NB4 (cell line): ENCODE measurements at regions not wholly inside any gene's neighbourhood (a gene's known extent, or its start where the extent isn't known, plus 50 kb on each side); places are given as distances from the start of the nearest gene placed in this dataset.

ENCODE experiments used
- DNase-seq: peaks from one replicate; pipeline ENCODE4 v3.0.0; 2010; ENCODE audit warnings: low read depth
- H3K4me3 ChIP-seq: one replicate; pipeline ENCODE4 v1.5.1; 2011; ENCODE audit warnings: mild to moderate bottlenecking, low read depth, low read length, moderate library complexity
- MAX ChIP-seq: IDR thresholded peaks from 2 replicates; pipeline ENCODE4 v1.6.1; 2011; ENCODE audit warnings: low read depth, low read length
- MYC ChIP-seq: IDR thresholded peaks from 2 replicates; pipeline ENCODE4 v1.6.1; 2011; ENCODE audit warnings: low read depth, low read length
- POLR2A ChIP-seq: IDR thresholded peaks from 2 replicates; pipeline ENCODE4 v1.6.1; 2011; ENCODE audit warnings: mild to moderate bottlenecking; ENCODE audit not compliant: insufficient read length; ENCODE audit errors: extremely low read depth
- TF ChIP-seq, protein P1 (sequence below): IDR thresholded peaks from one replicate; pipeline ENCODE4 v1.5.1; 2012; ENCODE audit warnings: low read depth, low read length

GRCh38 chr3:109597444-109597843, 260.1 kb upstream of the DPPA4 start:
- TF ChIP-seq MAX (no peak), MYC (no peak), POLR2A (no peak)
- TF ChIP-seq, protein P1, sequence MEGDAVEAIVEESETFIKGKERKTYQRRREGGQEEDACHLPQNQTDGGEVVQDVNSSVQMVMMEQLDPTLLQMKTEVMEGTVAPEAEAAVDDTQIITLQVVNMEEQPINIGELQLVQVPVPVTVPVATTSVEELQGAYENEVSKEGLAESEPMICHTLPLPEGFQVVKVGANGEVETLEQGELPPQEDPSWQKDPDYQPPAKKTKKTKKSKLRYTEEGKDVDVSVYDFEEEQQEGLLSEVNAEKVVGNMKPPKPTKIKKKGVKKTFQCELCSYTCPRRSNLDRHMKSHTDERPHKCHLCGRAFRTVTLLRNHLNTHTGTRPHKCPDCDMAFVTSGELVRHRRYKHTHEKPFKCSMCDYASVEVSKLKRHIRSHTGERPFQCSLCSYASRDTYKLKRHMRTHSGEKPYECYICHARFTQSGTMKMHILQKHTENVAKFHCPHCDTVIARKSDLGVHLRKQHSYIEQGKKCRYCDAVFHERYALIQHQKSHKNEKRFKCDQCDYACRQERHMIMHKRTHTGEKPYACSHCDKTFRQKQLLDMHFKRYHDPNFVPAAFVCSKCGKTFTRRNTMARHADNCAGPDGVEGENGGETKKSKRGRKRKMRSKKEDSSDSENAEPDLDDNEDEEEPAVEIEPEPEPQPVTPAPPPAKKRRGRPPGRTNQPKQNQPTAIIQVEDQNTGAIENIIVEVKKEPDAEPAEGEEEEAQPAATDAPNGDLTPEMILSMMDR, result no peak
- no peak overlapping the region for H3K4me3 ChIP-seq
- no peak for DNase-seq

DNA sequence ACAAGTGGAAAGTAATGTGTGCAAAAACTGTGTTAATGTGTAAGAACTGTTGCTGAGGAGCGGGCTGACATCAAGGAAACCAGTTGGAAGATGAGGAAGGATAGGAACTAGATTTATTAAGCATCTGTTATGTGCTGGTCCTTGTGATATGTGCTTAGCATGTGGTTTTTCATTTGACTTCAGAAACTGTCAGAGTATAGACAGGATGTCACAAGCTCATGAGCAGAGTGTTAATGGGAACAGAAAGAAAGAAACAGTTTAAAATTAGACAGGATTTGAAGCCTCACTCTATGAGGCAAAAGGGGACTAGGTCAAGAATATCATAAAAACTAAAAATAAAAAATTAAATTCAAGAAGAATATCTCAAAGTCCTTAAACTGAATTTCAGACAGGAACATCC, 270.6 kb upstream of the DPPA4 start:
- DNase-seq, result no peak
- TF ChIP-seq POLR2A (no peak), MYC (no peak), MAX (no peak)
- TF ChIP-seq, protein P1, result no peak
- no peak overlapping the region for H3K4me3 ChIP-seq

DNA sequence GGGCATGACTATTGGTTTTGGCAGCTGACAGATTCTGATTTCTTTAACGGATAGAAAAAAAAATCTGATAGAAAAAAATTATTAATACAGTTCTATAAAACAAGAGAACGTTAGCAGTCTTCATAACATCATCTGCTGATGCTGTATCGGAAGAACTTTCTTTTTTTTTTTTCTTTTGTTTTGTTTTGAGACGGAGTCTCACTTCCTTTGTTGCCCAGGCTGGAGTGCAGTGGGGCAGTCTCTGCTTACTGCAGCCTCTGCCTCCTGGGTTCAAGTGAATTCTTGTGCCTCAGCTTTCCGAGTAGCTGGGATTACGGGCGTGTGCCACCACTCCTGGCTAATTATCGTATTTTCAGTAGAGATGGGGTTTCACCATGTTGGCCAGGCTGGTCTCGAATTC, 271.2 kb upstream of the DPPA4 start:
- TF ChIP-seq, protein P1, result no peak
- TF ChIP-seq MYC, result no peak
- no peak for TF ChIP-seq POLR2A
- DNase-seq, result no peak
- H3K4me3 ChIP-seq, result no peak overlapping the region

DNA sequence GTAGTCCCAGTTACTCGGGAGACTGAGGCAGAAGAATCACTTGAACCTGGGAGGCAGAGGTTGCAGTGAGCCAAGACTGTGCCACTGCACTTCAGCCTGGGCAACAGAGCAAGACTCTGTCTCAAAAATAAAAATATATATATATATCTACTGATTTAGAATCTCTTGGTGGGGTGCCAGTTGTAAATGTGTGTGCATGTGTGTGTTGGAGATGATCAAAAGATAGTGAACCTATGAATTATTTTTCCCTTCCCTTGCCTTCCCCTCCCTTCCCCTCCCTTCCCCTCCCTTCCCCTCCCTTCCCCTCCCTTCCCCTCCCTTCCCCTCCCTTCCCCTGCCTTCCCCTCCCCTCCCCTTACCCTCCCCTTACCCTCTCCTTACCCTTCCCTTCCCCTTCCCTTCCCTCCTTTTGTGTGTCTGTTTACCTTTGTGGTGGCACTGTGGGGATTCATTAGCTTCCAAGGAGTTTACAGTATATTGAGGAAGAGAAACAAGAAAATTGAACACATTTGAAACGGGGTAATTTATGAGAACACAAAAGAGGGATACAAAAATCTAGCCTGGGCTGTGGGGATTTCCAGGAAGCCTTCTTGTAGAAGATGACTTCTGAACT, 281.5 kb upstream of the DPPA4 start:
- H3K4me3 ChIP-seq, result no peak overlapping the region
- TF ChIP-seq POLR2A, result no peak
- no peak for TF ChIP-seq MAX
- TF ChIP-seq MYC, result no peak
- TF ChIP-seq, protein P1, result no peak
- no peak for DNase-seq

DNA sequence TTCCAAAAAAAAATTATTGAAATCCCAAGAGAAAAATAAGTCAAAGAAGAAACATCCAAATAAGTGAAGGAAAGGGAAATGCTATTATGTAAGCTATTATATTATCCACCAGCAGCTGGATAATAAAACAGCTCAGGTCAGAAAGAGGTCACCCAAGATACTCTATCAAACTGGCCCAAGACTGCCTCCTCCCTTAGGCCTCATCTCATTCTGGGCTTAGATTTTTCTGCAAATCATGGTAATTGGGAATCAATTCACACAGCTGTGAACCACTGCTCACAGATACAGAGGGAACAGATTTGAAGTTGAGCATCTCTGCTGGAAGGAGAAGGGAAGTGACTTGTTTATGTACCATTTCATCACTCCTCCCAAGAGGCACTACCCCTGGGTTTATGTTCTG, 294.6 kb upstream of the DPPA4 start:
- no peak overlapping the region for H3K4me3 ChIP-seq
- no peak for DNase-seq
- no peak for TF ChIP-seq MYC
- no peak for TF ChIP-seq POLR2A
- TF ChIP-seq, protein P1, result no peak
- TF ChIP-seq MAX, result no peak
